K562 (cell line): ENCODE measurements at regions not wholly inside any gene's neighbourhood (a gene's known extent, or its start where the extent isn't known, plus 50 kb on each side); places are given as distances from the start of the nearest gene placed in this dataset.

Experiments
- GABPB1 ChIP-seq: sonication (generic); formaldehyde crosslinking; IDR thresholded peaks from 2 replicates; pipeline ENCODE4 v1.8.0; 2022; ENCODE audit warnings: mild to moderate bottlenecking, missing genetic modification reagents
- GATA2 ChIP-seq: sonication (generic); formaldehyde crosslinking; IDR thresholded peaks from 2 replicates; pipeline ENCODE4 v1.4.0; 2020; ENCODE audit warnings: mild to moderate bottlenecking, missing genetic modification reagents
- IRF2 ChIP-seq: sonication (generic); formaldehyde crosslinking; IDR thresholded peaks from 2 replicates; pipeline ENCODE4 v1.8.1; 2022; ENCODE audit warnings: mild to moderate bottlenecking, missing genetic modification reagents
- NR2F6 ChIP-seq: fragments of 450-650 bp; formaldehyde crosslinking; IDR thresholded peaks from 2 replicates; pipeline ENCODE4 v1.4.0; 2020; ENCODE audit warnings: mild to moderate bottlenecking
- RAD51 ChIP-seq: fragments of 450-650 bp; IDR thresholded peaks from 2 replicates; pipeline ENCODE4 v1.7.1; 2016; ENCODE audit warnings: low read depth, mild to moderate bottlenecking, borderline replicate concordance
- ZNF212 ChIP-seq: fragments of 450-650 bp; formaldehyde crosslinking; IDR thresholded peaks from 2 replicates; pipeline ENCODE4 v1.4.0; 2020; ENCODE audit warnings: mild to moderate bottlenecking
- TF ChIP-seq, protein P1 (sequence below): fragments of 250-450 bp; sonication (Bioruptor Pico); IDR thresholded peaks from 2 replicates; pipeline ENCODE4 v1.8.0; 2022; ENCODE audit warnings: inconsistent platforms, mild to moderate bottlenecking, moderate library complexity, borderline replicate concordance
- TF ChIP-seq, protein P2 (sequence below): fragments of 450-650 bp; IDR thresholded peaks from 2 replicates; pipeline ENCODE4 v1.6.1; 2016; ENCODE audit warnings: antibody characterized with exemption
- TF ChIP-seq, protein P3 (sequence below), 2 experiments: fragments of 450-650 bp in 1 of 2; IDR thresholded peaks; 2 replicates each; pipeline ENCODE4 v1.6.1; 2011 to 2017; ENCODE audit warnings: low read depth in 2 of 2, antibody characterized with exemption in 1 of 2, borderline replicate concordance in 1 of 2, low read length in 1 of 2, mild to moderate bottlenecking in 1 of 2, mixed read lengths in 1 of 2; ENCODE audit not compliant: control insufficient read depth in 1 of 2
- TF ChIP-seq, protein P4 (sequence below): fragments of 250-450 bp; sonication (Bioruptor Pico); IDR thresholded peaks from 2 replicates; pipeline ENCODE4 v1.8.0; 2021; ENCODE audit warnings: moderate library complexity, mild to moderate bottlenecking, inconsistent platforms
- TF ChIP-seq, protein P5 (sequence below): sonication (generic); formaldehyde crosslinking; IDR thresholded peaks from 2 replicates; pipeline ENCODE4 v1.8.0; 2022; ENCODE audit warnings: mild to moderate bottlenecking, missing genetic modification reagents

DNA sequence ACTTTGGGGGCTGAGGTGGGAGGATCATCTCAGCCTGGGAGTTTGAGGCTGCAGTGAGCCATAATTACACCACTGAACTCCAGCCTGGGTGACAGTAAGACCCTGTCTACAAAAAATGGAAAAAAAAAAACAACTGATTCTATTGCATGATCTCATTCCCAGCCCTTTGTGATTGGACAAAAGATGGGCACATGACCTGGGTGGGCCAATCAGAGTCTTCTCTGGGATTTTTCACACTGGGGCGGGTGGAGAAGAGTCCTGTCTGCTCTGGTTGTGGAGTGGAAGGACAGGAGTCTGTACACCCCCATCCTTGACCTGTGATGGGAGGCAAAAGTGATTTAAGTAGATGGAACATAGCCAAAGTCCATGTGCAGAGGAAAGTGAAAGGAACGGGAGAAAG lies 170.5 kb downstream of the UQCRFS1 start (continued):
- TF ChIP-seq, protein P1, sequence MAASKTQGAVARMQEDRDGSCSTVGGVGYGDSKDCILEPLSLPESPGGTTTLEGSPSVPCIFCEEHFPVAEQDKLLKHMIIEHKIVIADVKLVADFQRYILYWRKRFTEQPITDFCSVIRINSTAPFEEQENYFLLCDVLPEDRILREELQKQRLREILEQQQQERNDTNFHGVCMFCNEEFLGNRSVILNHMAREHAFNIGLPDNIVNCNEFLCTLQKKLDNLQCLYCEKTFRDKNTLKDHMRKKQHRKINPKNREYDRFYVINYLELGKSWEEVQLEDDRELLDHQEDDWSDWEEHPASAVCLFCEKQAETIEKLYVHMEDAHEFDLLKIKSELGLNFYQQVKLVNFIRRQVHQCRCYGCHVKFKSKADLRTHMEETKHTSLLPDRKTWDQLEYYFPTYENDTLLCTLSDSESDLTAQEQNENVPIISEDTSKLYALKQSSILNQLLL, result no peak
- TF ChIP-seq IRF2 (CRISPR knock-in tag) (no peak), GABPB1 (CRISPR knock-in tag) (no peak), NR2F6 (no peak), GATA2 (CRISPR knock-in tag) (no peak), ZNF212 (CRISPR knock-in tag) (no peak), RAD51 (peak; percentile 48; the same call in 1 of the 2 replicates)
- TF ChIP-seq, protein P2, sequence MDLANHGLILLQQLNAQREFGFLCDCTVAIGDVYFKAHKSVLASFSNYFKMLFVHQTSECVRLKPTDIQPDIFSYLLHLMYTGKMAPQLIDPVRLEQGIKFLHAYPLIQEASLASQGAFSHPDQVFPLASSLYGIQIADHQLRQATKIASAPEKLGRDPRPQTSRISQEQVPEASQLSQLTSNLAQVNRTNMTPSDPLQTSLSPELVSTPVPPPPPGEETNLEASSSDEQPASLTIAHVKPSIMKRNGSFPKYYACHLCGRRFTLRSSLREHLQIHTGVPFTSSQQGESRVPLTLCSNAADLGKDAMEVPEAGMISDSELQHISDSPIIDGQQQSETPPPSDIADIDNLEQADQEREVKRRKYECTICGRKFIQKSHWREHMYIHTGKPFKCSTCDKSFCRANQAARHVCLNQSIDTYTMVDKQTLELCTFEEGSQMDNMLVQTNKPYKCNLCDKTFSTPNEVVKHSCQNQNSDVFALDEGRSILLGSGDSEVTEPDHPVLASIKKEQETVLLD, result no peak
- TF ChIP-seq, protein P3, sequence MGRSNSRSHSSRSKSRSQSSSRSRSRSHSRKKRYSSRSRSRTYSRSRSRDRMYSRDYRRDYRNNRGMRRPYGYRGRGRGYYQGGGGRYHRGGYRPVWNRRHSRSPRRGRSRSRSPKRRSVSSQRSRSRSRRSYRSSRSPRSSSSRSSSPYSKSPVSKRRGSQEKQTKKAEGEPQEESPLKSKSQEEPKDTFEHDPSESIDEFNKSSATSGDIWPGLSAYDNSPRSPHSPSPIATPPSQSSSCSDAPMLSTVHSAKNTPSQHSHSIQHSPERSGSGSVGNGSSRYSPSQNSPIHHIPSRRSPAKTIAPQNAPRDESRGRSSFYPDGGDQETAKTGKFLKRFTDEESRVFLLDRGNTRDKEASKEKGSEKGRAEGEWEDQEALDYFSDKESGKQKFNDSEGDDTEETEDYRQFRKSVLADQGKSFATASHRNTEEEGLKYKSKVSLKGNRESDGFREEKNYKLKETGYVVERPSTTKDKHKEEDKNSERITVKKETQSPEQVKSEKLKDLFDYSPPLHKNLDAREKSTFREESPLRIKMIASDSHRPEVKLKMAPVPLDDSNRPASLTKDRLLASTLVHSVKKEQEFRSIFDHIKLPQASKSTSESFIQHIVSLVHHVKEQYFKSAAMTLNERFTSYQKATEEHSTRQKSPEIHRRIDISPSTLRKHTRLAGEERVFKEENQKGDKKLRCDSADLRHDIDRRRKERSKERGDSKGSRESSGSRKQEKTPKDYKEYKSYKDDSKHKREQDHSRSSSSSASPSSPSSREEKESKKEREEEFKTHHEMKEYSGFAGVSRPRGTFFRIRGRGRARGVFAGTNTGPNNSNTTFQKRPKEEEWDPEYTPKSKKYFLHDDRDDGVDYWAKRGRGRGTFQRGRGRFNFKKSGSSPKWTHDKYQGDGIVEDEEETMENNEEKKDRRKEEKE (IDR thresholded peaks at IDR 0.05; ENCODE audit: borderline replicate concordance in 1 of 2, control insufficient read depth in 1 of 2, low read depth in 2 of 2, low read length in 1 of 2), result no peak
- TF ChIP-seq, protein P4, sequence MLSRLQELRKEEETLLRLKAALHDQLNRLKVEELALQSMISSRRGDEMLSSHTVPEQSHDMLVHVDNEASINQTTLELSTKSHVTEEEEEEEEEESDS, result no peak
- TF ChIP-seq, protein P5, sequence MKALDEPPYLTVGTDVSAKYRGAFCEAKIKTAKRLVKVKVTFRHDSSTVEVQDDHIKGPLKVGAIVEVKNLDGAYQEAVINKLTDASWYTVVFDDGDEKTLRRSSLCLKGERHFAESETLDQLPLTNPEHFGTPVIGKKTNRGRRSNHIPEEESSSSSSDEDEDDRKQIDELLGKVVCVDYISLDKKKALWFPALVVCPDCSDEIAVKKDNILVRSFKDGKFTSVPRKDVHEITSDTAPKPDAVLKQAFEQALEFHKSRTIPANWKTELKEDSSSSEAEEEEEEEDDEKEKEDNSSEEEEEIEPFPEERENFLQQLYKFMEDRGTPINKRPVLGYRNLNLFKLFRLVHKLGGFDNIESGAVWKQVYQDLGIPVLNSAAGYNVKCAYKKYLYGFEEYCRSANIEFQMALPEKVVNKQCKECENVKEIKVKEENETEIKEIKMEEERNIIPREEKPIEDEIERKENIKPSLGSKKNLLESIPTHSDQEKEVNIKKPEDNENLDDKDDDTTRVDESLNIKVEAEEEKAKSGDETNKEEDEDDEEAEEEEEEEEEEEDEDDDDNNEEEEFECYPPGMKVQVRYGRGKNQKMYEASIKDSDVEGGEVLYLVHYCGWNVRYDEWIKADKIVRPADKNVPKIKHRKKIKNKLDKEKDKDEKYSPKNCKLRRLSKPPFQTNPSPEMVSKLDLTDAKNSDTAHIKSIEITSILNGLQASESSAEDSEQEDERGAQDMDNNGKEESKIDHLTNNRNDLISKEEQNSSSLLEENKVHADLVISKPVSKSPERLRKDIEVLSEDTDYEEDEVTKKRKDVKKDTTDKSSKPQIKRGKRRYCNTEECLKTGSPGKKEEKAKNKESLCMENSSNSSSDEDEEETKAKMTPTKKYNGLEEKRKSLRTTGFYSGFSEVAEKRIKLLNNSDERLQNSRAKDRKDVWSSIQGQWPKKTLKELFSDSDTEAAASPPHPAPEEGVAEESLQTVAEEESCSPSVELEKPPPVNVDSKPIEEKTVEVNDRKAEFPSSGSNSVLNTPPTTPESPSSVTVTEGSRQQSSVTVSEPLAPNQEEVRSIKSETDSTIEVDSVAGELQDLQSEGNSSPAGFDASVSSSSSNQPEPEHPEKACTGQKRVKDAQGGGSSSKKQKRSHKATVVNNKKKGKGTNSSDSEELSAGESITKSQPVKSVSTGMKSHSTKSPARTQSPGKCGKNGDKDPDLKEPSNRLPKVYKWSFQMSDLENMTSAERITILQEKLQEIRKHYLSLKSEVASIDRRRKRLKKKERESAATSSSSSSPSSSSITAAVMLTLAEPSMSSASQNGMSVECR (CRISPR knock-in tag), result no peak
